Right cardiac atrium (tissue), 5 donors: ENCODE measurements at regions not wholly inside any gene's neighbourhood (a gene's known extent, or its start where the extent isn't known, plus 50 kb on each side); places are given as distances from the start of the nearest gene placed in this dataset.

Experiments
- ATAC-seq, 2 donors: fragments of 200-7000 bp; cut with Tn5 transposase; one replicate each; pipeline versions ENCODE4 v1.8.0 to v1.9.1; 2020; ENCODE audit warnings: moderate library complexity in 2 of 2, mild to moderate bottlenecking in 1 of 2
- DNase-seq, 3 donors: peaks; one replicate each; pipeline ENCODE4 v3.0.0-alpha.2; 2020
- H3K27ac ChIP-seq: one replicate; pipeline ENCODE4 v1.5.1; 2013; ENCODE audit warnings: mild to moderate bottlenecking, low read length, control low read depth, moderate library complexity
- H3K27me3 ChIP-seq: one replicate; pipeline ENCODE4 v1.6.1; 2013; ENCODE audit not compliant: control insufficient read depth, insufficient read depth
- H3K4me1 ChIP-seq: one replicate; pipeline ENCODE4 v1.6.1; 2013; ENCODE audit warnings: low read length; ENCODE audit not compliant: control insufficient read depth, insufficient read depth
- H3K4me3 ChIP-seq: one replicate; pipeline ENCODE4 v1.5.1; 2013; ENCODE audit warnings: low read length, control low read depth
- H3K9me3 ChIP-seq: one replicate; pipeline ENCODE4 v1.6.1; 2013; ENCODE audit warnings: low read length; ENCODE audit not compliant: control insufficient read depth
- WGBS: extraction: QIAGEN DNeasy Blood & Tissue Kit; methylation state at CpG from one replicate; pipeline ENCODE4 v1.1.7; 2013; 5-methylcytosine and 5-hydroxymethylcytosine counted together
- intact Hi-C, 4 donors: fragments of 100-400 bp; cut with DNase I; formaldehyde crosslinking; loops; one replicate each; pipeline versions ENCODE4 v1.11.0 to v1.14.0; 2022 to 2023
- donor health status: healthy with polysubstance abuse.
- donor health status: DM: no; HTN: yes; CAD: no.
- donor health status: DM: no; HTN: no; CAD: no.
- donor health status: DM: no; HTN: yes; CAD: no; lungs with severe emphysema.
- donor health status: DM: yes; HTN: yes; CAD: no.

- no peak overlapping the region for H3K4me3 ChIP-seq
- H3K4me1 ChIP-seq = no peaks in the 10 kb centered on the region
- H3K27me3 ChIP-seq = no peaks in the 10 kb centered on the region
- no peak overlapping the region for H3K27ac ChIP-seq
- DNase-seq (no peak), ATAC-seq (no peak)
- intact Hi-C loops = no loop called here
- no peaks in the 10 kb centered on the region for H3K9me3 ChIP-seq
- 87% methylated on average over 3 of the region's 3 CpGs for WGBS
Observed at GRCh38 chr7:132691201-132691600, 114.9 kb upstream of the PLXNA4 start.

GRCh38 chr7:132690174-132690573 is 113.9 kb upstream of the PLXNA4 start:
- Histone ChIP-seq H3K4me1 (no peaks in the 10 kb centered on the region), H3K27me3 (no peaks in the 10 kb centered on the region), H3K9me3 (no peaks in the 10 kb centered on the region), H3K4me3 (no peak overlapping the region), H3K27ac (no peak overlapping the region)
- DNase-seq = no peak
- ATAC-seq = no peak
- WGBS = 93% methylated on average over 10 of the region's 10 CpGs
- intact Hi-C loops = no loop called here

- WGBS = 80% methylated on average over 5 of the region's 5 CpGs
- DNase-seq = no peak
- ATAC-seq = no peak
Observed at GRCh38 chr7:132687981-132688383, 111.7 kb upstream of the PLXNA4 start.

GRCh38 chr7:132687016-132687415 is 110.7 kb upstream of the PLXNA4 start:
- DNase-seq (no peak), ATAC-seq (no peak)
- Histone ChIP-seq H3K4me1 (no peaks in the 10 kb centered on the region), H3K27me3 (no peaks in the 10 kb centered on the region), H3K4me3 (no peak overlapping the region), H3K27ac (no peak overlapping the region), H3K9me3 (no peaks in the 10 kb centered on the region)
- intact Hi-C loops = no loop called here
- 87% methylated on average over 1 of the region's 1 CpG for WGBS

More at GRCh38 chr7:132687981-132688383, 111.7 kb upstream of the PLXNA4 start:
- no peaks in the 10 kb centered on the region for H3K4me1 ChIP-seq
- no peak overlapping the region for H3K27ac ChIP-seq
- intact Hi-C loops = no loop called here
- no peak overlapping the region for H3K4me3 ChIP-seq
- no peaks in the 10 kb centered on the region for H3K27me3 ChIP-seq
- no peaks in the 10 kb centered on the region for H3K9me3 ChIP-seq

GRCh38 chr7:132685277-132685676 is 109.0 kb upstream of the PLXNA4 start:
- H3K4me3 ChIP-seq = no peak overlapping the region
- no peaks in the 10 kb centered on the region for H3K9me3 ChIP-seq
- WGBS = 96% methylated on average over 2 of the region's 2 CpGs
- no peak for DNase-seq
- no peaks in the 10 kb centered on the region for H3K4me1 ChIP-seq
- intact Hi-C loops = no loop called here
- ATAC-seq = no peak
- no peaks in the 10 kb centered on the region for H3K27me3 ChIP-seq
- no peak overlapping the region for H3K27ac ChIP-seq

- ATAC-seq = no peak
- Histone ChIP-seq H3K27ac (no peak overlapping the region), H3K9me3 (no peaks in the 10 kb centered on the region), H3K4me1 (no peaks in the 10 kb centered on the region), H3K4me3 (no peak overlapping the region), H3K27me3 (no peaks in the 10 kb centered on the region)
- intact Hi-C loops = no loop called here
- DNase-seq = no peak
- WGBS = 83% methylated on average over 12 of the region's 12 CpGs
Observed at GRCh38 chr7:132683896-132684690, 107.8 kb upstream of the PLXNA4 start.

- ATAC-seq = no peak
- no peaks in the 10 kb centered on the region for H3K27me3 ChIP-seq
- H3K27ac ChIP-seq = no peak overlapping the region
- no peak overlapping the region for H3K4me3 ChIP-seq
- no peaks in the 10 kb centered on the region for H3K4me1 ChIP-seq
- WGBS = 85% methylated on average over 3 of the region's 3 CpGs
- intact Hi-C loops = no loop called here
- DNase-seq = no peak
- H3K9me3 ChIP-seq = no peaks in the 10 kb centered on the region
Observed at GRCh38 chr7:132681951-132682350, 105.7 kb upstream of the PLXNA4 start.

- Histone ChIP-seq H3K27ac (no peak overlapping the region), H3K9me3 (no peaks in the 10 kb centered on the region), H3K27me3 (no peaks in the 10 kb centered on the region), H3K4me3 (no peak overlapping the region), H3K4me1 (no peaks in the 10 kb centered on the region)
- DNase-seq = no peak
- intact Hi-C loops = no loop called here
- ATAC-seq = no peak
Observed at GRCh38 chr7:132680590-132680989, 104.3 kb upstream of the PLXNA4 start.

GRCh38 chr7:132678656-132679055 is 102.4 kb upstream of the PLXNA4 start:
- WGBS = 48% methylated on average over 2 of the region's 2 CpGs
- Histone ChIP-seq H3K27ac (no peak overlapping the region), H3K27me3 (no peaks in the 10 kb centered on the region), H3K4me1 (no peaks in the 10 kb centered on the region), H3K9me3 (no peaks in the 10 kb centered on the region), H3K4me3 (no peak overlapping the region)
- intact Hi-C loops = no loop called here
- DNase-seq = no peak
- no peak for ATAC-seq

- Histone ChIP-seq H3K9me3 (no peaks in the 10 kb centered on the region), H3K27me3 (no peaks in the 10 kb centered on the region), H3K27ac (no peak overlapping the region), H3K4me3 (no peak overlapping the region), H3K4me1 (no peaks in the 10 kb centered on the region)
- DNase-seq = no peak
- intact Hi-C loops = no loop called here
- 63% methylated on average over 5 of the region's 5 CpGs for WGBS
- no peak for ATAC-seq
Observed at GRCh38 chr7:132677918-132678317, 101.6 kb upstream of the PLXNA4 start.

GRCh38 chr7:132672200-132672990 is 96.1 kb upstream of the PLXNA4 start:
- Histone ChIP-seq H3K4me1 (no peaks in the 10 kb centered on the region), H3K4me3 (no peak overlapping the region), H3K27ac (no peak overlapping the region), H3K27me3 (no peaks in the 10 kb centered on the region), H3K9me3 (no peaks in the 10 kb centered on the region)
- intact Hi-C loops = no loop called here
- ATAC-seq (no peak), DNase-seq (no peak)
- 85% methylated on average over 9 of the region's 9 CpGs for WGBS
